NT2/D1 (cell line): ENCODE measurements at regions not wholly inside any gene's neighbourhood (a gene's known extent, or its start where the extent isn't known, plus 50 kb on each side); places are given as distances from the start of the nearest gene placed in this dataset.

Experiments
- DNase-seq: peaks from one replicate; pipeline ENCODE4 v3.0.0-alpha.2; 2011; ENCODE audit warnings: low read depth, low spot score
- H3K27me3 ChIP-seq: 2 replicates; pipeline ENCODE4 v1.6.0; 2011; ENCODE audit warnings: mild to moderate bottlenecking; ENCODE audit not compliant: insufficient read length, insufficient read depth
- H3K36me3 ChIP-seq: 2 replicates; pipeline ENCODE4 v1.6.1; 2011; ENCODE audit warnings: mild to moderate bottlenecking, low read length, mixed read lengths; ENCODE audit not compliant: insufficient read depth, insufficient read length
- H3K4me1 ChIP-seq: 2 replicates; pipeline ENCODE4 v1.5.1; 2011; ENCODE audit not compliant: insufficient read depth, insufficient read length
- H3K4me3 ChIP-seq: 2 replicates; pipeline ENCODE4 v1.5.1; 2011; ENCODE audit warnings: low read depth; ENCODE audit not compliant: insufficient read length
- H3K9ac ChIP-seq: 2 replicates; pipeline ENCODE4 v1.6.0; 2011; ENCODE audit warnings: low read depth; ENCODE audit not compliant: insufficient read length
- H3K9me3 ChIP-seq: 2 replicates; pipeline ENCODE4 v1.5.1; 2011; ENCODE audit warnings: mild to moderate bottlenecking, low read length; ENCODE audit not compliant: insufficient read depth
- SUZ12 ChIP-seq: IDR thresholded peaks from 2 replicates; pipeline ENCODE4 v1.6.1; 2011; ENCODE audit not compliant: insufficient read length, insufficient read depth; ENCODE audit errors: extremely low read depth
- YY1 ChIP-seq: IDR thresholded peaks from 2 replicates; pipeline ENCODE4 v1.6.1; 2011; ENCODE audit not compliant: insufficient read length, insufficient read depth
- ZNF274 ChIP-seq: IDR thresholded peaks from 2 replicates; pipeline ENCODE4 v1.6.1; 2011; ENCODE audit warnings: mild to moderate bottlenecking, low read depth, low read length

GRCh38 chr11:23569547-23569946 lies 709.3 kb upstream of the CCDC179 start:
- DNase-seq: no peak
- no peaks in the 10 kb centered on the region for H3K9me3 ChIP-seq
- H3K4me1 ChIP-seq: no peaks in the 10 kb centered on the region
- H3K36me3 ChIP-seq: no peaks in the 10 kb centered on the region
- H3K27me3 ChIP-seq: no peaks in the 10 kb centered on the region
- no peak overlapping the region for H3K9ac ChIP-seq
- TF ChIP-seq ZNF274 (no peak), SUZ12 (no peak), YY1 (no peak)
- H3K4me3 ChIP-seq: no peak overlapping the region

GRCh38 chr11:23570828-23571227 lies 710.6 kb upstream of the CCDC179 start:
- no peak overlapping the region for H3K9ac ChIP-seq
- DNase-seq: no peak
- H3K27me3 ChIP-seq: no peaks in the 10 kb centered on the region
- H3K36me3 ChIP-seq: no peaks in the 10 kb centered on the region
- no peak for TF ChIP-seq YY1
- TF ChIP-seq SUZ12: no peak
- TF ChIP-seq ZNF274: no peak
- H3K9me3 ChIP-seq: no peaks in the 10 kb centered on the region
- H3K4me1 ChIP-seq: no peaks in the 10 kb centered on the region
- H3K4me3 ChIP-seq: no peak overlapping the region

GRCh38 chr11:23573429-23573828 lies 713.2 kb upstream of the CCDC179 start:
- no peak for DNase-seq
- H3K9me3 ChIP-seq: no peaks in the 10 kb centered on the region
- H3K4me3 ChIP-seq: no peak overlapping the region
- H3K27me3 ChIP-seq: no peaks in the 10 kb centered on the region
- no peaks in the 10 kb centered on the region for H3K4me1 ChIP-seq
- TF ChIP-seq ZNF274 (no peak), SUZ12 (no peak), YY1 (no peak)
- no peak overlapping the region for H3K9ac ChIP-seq
- no peaks in the 10 kb centered on the region for H3K36me3 ChIP-seq

- no peaks in the 10 kb centered on the region for H3K4me1 ChIP-seq
- H3K36me3 ChIP-seq: no peaks in the 10 kb centered on the region
- no peak for DNase-seq
- no peaks in the 10 kb centered on the region for H3K27me3 ChIP-seq
- TF ChIP-seq YY1 (no peak), ZNF274 (no peak), SUZ12 (no peak)
- H3K9ac ChIP-seq: no peak overlapping the region
- H3K4me3 ChIP-seq: no peak overlapping the region
- no peaks in the 10 kb centered on the region for H3K9me3 ChIP-seq
Observed at GRCh38 chr11:23574149-23574548, 713.9 kb upstream of the CCDC179 start.

DNA sequence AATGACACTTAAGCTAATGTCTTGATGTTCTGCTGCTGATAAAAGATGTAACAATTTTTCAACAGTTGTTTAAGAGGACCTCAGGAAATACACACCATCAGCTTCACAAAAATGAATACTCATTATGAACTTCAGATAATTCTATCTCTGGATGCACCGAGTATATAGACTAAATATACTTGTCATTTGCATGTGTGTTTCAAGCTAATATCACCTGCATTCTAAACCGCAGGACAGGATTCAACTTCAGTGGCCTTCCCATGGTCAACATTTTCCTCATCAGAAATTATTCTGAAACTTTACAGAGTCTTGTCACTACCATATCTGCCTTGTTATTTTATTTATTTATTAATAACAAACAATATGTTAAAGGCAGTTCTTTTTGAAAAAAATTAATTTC lies 717.0 kb upstream of the CCDC179 start:
- TF ChIP-seq YY1 (no peak), SUZ12 (no peak), ZNF274 (no peak)
- H3K4me3 ChIP-seq: no peak overlapping the region
- no peaks in the 10 kb centered on the region for H3K9me3 ChIP-seq
- no peaks in the 10 kb centered on the region for H3K36me3 ChIP-seq
- H3K4me1 ChIP-seq: no peaks in the 10 kb centered on the region
- DNase-seq: no peak
- H3K9ac ChIP-seq: no peak overlapping the region
- H3K27me3 ChIP-seq: no peaks in the 10 kb centered on the region

- DNase-seq: no peak
- no peak for TF ChIP-seq YY1
- TF ChIP-seq SUZ12: no peak
- no peak for TF ChIP-seq ZNF274
- H3K4me1 ChIP-seq: no peaks in the 10 kb centered on the region
- no peaks in the 10 kb centered on the region for H3K27me3 ChIP-seq
- no peak overlapping the region for H3K9ac ChIP-seq
- no peaks in the 10 kb centered on the region for H3K36me3 ChIP-seq
- no peak overlapping the region for H3K4me3 ChIP-seq
- H3K9me3 ChIP-seq: no peaks in the 10 kb centered on the region; the same call in 1 of the 2 replicates
Observed at GRCh38 chr11:23585416-23586104, 725.3 kb upstream of the CCDC179 start.

GRCh38 chr11:23586173-23586572 lies 725.9 kb upstream of the CCDC179 start:
- no peaks in the 10 kb centered on the region for H3K36me3 ChIP-seq
- H3K27me3 ChIP-seq: no peaks in the 10 kb centered on the region
- no peaks in the 10 kb centered on the region; the same call in 1 of the 2 replicates for H3K9me3 ChIP-seq
- H3K9ac ChIP-seq: no peak overlapping the region
- no peaks in the 10 kb centered on the region for H3K4me1 ChIP-seq
- TF ChIP-seq ZNF274 (no peak), SUZ12 (no peak), YY1 (no peak)
- DNase-seq: no peak
- H3K4me3 ChIP-seq: no peak overlapping the region
